Spinal cord (tissue), 9 donors: ENCODE measurements at regions not wholly inside any gene's neighbourhood (a gene's known extent, or its start where the extent isn't known, plus 50 kb on each side); places are given as distances from the start of the nearest gene placed in this dataset.

Experiments
- DNase-seq, 6 donors: peaks; one replicate each; pipeline versions ENCODE4 v3.0.0 to v3.0.0-alpha.2; 2013 to 2015; ENCODE audit warnings: low spot score in 6 of 6, low read depth in 4 of 6
- H3K27ac ChIP-seq: one replicate; pipeline ENCODE4 v1.5.1; 2013; ENCODE audit warnings: low read depth, low read length, control low read depth
- H3K27me3 ChIP-seq: one replicate; pipeline ENCODE4 v1.6.1; 2013; ENCODE audit warnings: low read length; ENCODE audit not compliant: control insufficient read depth, insufficient read depth
- H3K36me3 ChIP-seq: one replicate; pipeline ENCODE4 v1.6.1; 2013; ENCODE audit warnings: low read length; ENCODE audit not compliant: control insufficient read depth, insufficient read depth
- H3K4me1 ChIP-seq: one replicate; pipeline ENCODE4 v1.6.1; 2013; ENCODE audit warnings: low read length; ENCODE audit not compliant: control insufficient read depth, insufficient read depth
- H3K4me3 ChIP-seq: one replicate; pipeline ENCODE4 v1.5.1; 2013; ENCODE audit warnings: low read depth, low read length, control low read depth
- H3K9me3 ChIP-seq: one replicate; pipeline ENCODE4 v1.6.1; 2013; ENCODE audit warnings: low read length; ENCODE audit not compliant: control insufficient read depth, insufficient read depth
- WGBS: methylation state at CpG from one replicate; pipeline ENCODE4 v1.1.5; 2013; ENCODE audit warnings: missing lambda C conversion rate; ENCODE audit not compliant: insufficient coverage; 5-methylcytosine and 5-hydroxymethylcytosine counted together
- donor health status: healthy.

GRCh38 chr2:128731994-128732650 lies 413.5 kb upstream of the HS6ST1 start:
- Histone ChIP-seq H3K27ac (no peak overlapping the region), H3K4me3 (no peak overlapping the region), H3K36me3 (no peaks in the 10 kb centered on the region), H3K9me3 (peaks cover 6% of the 10 kb centered on the region), H3K4me1 (peaks cover 31% of the 10 kb centered on the region), H3K27me3 (no peaks in the 10 kb centered on the region)
- DNase-seq, result no peak
- 96% methylated on average over 6 of the region's 11 CpGs for WGBS

- DNase-seq, result peak in 2 of 6 donors; percentile 52 to 79
Measured at GRCh38 chr2:128732976-128733431, 414.3 kb upstream of the HS6ST1 start.

GRCh38 chr2:128733450-128733849 lies 414.8 kb upstream of the HS6ST1 start:
- 72% methylated on average over 5 of the region's 5 CpGs for WGBS

More at GRCh38 chr2:128732976-128733431, 414.3 kb upstream of the HS6ST1 start:
- H3K9me3 ChIP-seq, result peaks cover 6% of the 10 kb centered on the region
- 75% methylated on average over 2 of the region's 4 CpGs for WGBS
- H3K27me3 ChIP-seq, result no peaks in the 10 kb centered on the region
- no peak overlapping the region for H3K4me3 ChIP-seq
- no peaks in the 10 kb centered on the region for H3K36me3 ChIP-seq
- H3K27ac ChIP-seq, result no peak overlapping the region
- H3K4me1 ChIP-seq, result peaks cover 35% of the 10 kb centered on the region

DNA sequence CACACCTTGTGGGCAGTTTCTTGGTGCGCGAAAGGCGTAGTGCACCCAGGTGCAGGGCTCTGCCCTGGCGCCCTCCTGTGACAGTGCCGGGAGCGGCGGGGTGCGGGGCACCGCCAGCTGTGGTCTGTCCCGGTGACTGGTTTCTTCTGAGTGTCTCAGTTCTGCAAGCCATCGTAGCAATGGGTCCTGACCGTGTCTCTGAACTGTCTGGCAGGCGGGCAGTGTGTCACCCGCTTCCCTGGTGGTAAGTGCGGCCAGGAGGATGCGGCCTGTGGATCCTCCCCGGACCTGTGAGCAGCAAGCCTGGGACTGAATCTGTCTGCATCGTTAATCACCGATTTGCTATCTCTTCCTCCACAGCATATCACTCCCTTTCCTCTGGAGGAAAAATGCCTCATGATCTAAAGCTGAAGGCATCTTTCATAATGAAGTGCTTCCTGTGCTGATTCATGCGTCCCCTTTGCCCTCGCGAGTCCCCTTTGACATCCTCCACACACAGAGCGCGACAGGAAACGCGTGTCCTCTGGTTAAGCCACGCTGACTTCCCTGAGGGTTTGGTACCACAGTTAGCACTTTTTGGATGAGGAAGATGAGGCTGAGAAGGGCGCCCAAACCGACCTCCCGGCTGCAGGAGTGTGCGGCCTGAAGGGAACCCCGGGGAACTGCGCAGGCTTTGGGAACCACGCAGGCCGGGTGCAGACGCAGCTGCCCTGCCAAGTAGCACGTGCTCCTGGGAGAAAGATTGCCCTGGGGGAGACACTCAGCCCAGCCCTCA lies 416.0 kb upstream of the HS6ST1 start:
- H3K4me1 ChIP-seq, result peaks cover 35% of the 10 kb centered on the region
- no peak for DNase-seq
- 87% methylated on average over 29 of the region's 37 CpGs for WGBS

More at GRCh38 chr2:128733450-128733849, 414.8 kb upstream of the HS6ST1 start:
- Histone ChIP-seq H3K9me3 (peaks cover 6% of the 10 kb centered on the region), H3K27me3 (no peaks in the 10 kb centered on the region), H3K36me3 (no peaks in the 10 kb centered on the region), H3K4me3 (no peak overlapping the region), H3K27ac (no peak overlapping the region), H3K4me1 (peaks cover 35% of the 10 kb centered on the region)
- no peak for DNase-seq

GRCh38 chr2:128735296-128735960 lies 416.8 kb upstream of the HS6ST1 start:
- Histone ChIP-seq H3K27me3 (no peaks in the 10 kb centered on the region), H3K27ac (no peak overlapping the region), H3K9me3 (no peaks in the 10 kb centered on the region), H3K4me3 (no peak overlapping the region), H3K36me3 (no peaks in the 10 kb centered on the region), H3K4me1 (peaks cover 35% of the 10 kb centered on the region)
- no peak for DNase-seq
- 88% methylated on average over 19 of the region's 26 CpGs for WGBS

More for the DNA sequence above, 416.0 kb upstream of the HS6ST1 start:
- Histone ChIP-seq H3K4me3 (no peak overlapping the region), H3K9me3 (no peaks in the 10 kb centered on the region), H3K27me3 (no peaks in the 10 kb centered on the region), H3K27ac (no peak overlapping the region), H3K36me3 (no peaks in the 10 kb centered on the region)

GRCh38 chr2:128736046-128736688 lies 417.5 kb upstream of the HS6ST1 start:
- Histone ChIP-seq H3K27me3 (no peaks in the 10 kb centered on the region), H3K4me1 (peaks cover 35% of the 10 kb centered on the region), H3K4me3 (peak overlapping the region; percentile 37), H3K9me3 (no peaks in the 10 kb centered on the region), H3K27ac (no peak overlapping the region), H3K36me3 (no peaks in the 10 kb centered on the region)
- WGBS, result 49% methylated on average over 15 of the region's 16 CpGs
- DNase-seq, result peak in 1 of 6 donors; percentile 23

GRCh38 chr2:128736689-128737545 lies 418.2 kb upstream of the HS6ST1 start:
- Histone ChIP-seq H3K9me3 (no peaks in the 10 kb centered on the region), H3K36me3 (no peaks in the 10 kb centered on the region), H3K27me3 (no peaks in the 10 kb centered on the region), H3K4me3 (peak overlapping the region; percentile 37), H3K27ac (no peak overlapping the region), H3K4me1 (peaks cover 35% of the 10 kb centered on the region)
- DNase-seq, result peak; percentile 64 to 95 (median 78)
- 19% methylated on average over 71 of the region's 71 CpGs for WGBS

- H3K36me3 ChIP-seq, result no peaks in the 10 kb centered on the region
- DNase-seq, result no peak
- no peaks in the 10 kb centered on the region for H3K27me3 ChIP-seq
- H3K4me3 ChIP-seq, result no peak overlapping the region
- H3K4me1 ChIP-seq, result peaks cover 35% of the 10 kb centered on the region
- H3K27ac ChIP-seq, result no peak overlapping the region
- H3K9me3 ChIP-seq, result no peaks in the 10 kb centered on the region
- WGBS, result 89% methylated on average over 4 of the region's 7 CpGs
Measured at GRCh38 chr2:128737546-128737826, 418.8 kb upstream of the HS6ST1 start.
